SHP77 (cell line): ENCODE measurements at regions not wholly inside any gene's neighbourhood (a gene's known extent, or its start where the extent isn't known, plus 50 kb on each side); places are given as distances from the start of the nearest gene placed in this dataset.
A peak's percentile ranks its signal among the peaks of the same experiment; 100 is the strongest.
"Not testable (repeated sequence)": the region's sequence is repeated elsewhere in the genome, so short reads cannot be mapped to it uniquely, and the experiment has no call there.

Experiments used
- DNase-seq, 2 experiments: peaks; one replicate each; lab custom pipeline; 2025; lab: John Stamatoyannopoulos, UW

- no peak for DNase-seq
Observed at GRCh38 chr6:152811785-152812184, 61.2 kb downstream of the VIP start.

DNA sequence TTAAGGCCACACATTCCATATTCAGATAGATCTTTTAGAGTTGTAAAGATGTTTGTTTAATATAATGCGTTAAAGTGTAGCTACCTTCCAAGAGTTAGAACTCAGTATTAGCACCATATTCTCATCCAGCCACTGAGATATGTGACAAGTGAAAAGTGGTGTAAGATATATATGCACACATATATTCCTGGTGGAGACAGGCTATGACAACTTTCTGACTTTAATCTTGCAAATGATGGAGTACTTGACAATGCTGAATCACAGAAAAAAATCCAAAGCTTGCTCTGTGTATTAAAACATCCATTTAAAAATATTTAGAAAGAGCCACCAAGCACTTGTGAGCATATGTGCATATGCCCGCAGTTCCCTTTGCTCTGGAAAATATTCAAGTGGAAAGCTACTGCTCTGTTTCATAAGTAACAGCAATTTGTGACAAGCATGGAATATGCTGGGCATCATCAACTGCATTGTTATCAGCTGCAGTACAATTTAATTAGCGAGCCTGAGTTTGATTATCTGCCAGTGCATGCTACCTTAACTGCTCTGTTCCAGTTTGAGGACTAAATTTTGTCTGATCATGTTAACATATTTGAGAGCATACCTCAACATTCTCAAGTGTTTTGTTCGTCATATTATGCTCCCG, 64.8 kb downstream of the VIP start:
- no peak for DNase-seq

- DNase-seq, result no peak
Observed at GRCh38 chr6:152816055-152816454, 65.5 kb downstream of the VIP start.

DNA sequence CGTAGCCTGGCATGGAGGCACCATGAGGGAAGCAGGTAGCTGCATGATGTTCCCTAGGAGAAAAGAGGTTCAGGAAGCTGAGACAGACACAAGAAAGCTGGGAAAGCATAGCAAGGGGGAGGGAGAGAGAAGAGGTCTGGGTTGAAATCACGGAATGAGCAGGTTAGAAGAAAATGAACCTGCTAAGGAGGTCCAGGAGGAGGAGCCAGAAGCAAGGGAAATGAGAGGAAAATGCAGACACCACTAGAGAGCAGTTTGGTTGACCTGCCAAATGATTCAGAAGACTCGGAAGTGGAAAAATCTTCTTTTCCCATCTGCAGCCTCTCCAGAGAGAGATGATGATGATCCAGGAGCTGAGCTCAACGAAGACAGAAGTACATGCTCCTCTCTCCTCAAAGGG, 70.9 kb downstream of the VIP start:
- no peak for DNase-seq

DNA sequence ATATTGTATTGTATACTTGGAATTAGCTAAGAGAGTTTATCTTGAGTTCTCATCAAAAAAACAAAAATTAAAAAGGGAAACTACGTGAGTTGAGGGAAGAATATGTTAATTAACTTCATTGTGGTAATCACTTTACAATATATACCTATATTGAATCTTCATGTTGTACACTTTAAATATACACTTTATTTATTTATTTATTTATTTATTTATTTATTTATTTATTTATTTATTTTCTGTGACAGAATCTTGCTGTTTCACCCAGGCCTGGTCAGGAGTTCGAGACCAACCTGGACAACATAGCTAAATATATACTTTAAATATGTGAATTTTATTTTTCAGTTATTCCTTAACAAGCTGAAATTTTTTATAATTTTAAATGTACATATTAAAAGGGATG, 74.1 kb downstream of the VIP start:
- no peak for DNase-seq

DNA sequence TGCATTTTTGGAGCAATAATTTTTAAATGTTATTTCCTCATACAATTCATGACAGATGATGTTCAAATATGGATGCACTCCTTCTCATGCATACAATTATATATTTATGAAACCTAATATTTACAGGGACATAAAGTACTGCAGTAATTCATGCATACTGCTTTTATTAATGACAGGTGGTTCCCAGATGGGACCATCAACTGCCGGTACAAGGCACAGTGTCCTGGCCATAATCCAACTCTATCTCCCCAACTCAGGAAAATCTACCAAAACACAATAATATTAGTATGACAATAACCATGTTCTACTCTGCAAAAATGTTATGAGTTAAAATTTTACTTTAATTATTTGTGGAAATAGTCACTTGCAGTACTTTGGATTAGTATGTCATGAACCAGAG, 77.8 kb downstream of the VIP start:
- no peak for DNase-seq

DNA sequence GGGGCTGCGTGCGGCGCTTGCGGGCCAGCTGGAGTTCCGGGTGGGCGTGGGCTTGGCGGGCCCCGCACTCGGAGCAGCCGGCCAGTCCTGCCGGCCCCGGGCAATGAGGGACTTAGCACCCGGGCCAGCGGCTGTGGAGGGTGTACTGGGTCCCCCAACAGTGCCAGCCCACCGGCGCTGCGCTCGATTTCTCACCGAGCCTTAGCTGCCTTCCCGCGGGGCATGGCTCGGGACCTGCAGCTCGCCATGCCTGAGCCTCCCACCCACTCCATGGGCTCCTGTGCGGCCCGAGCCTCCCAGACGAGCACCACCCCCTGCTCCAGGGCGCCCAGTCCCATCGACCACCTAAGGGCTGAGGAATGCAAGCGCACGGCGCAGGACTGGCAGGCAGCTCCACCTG, 83.8 kb downstream of the VIP start:
- DNase-seq, result not testable (repeated sequence)

GRCh38 chr6:152836523-152836922, 85.9 kb downstream of the VIP start:
- no peak for DNase-seq

- no peak for DNase-seq
Observed at GRCh38 chr6:152845421-152845820, 94.8 kb downstream of the VIP start.

- DNase-seq, result peak; percentile 49 to 57
Observed at GRCh38 chr6:152846825-152847224, 96.2 kb downstream of the VIP start.

- no peak for DNase-seq
Observed at GRCh38 chr6:152848919-152849318, 98.3 kb downstream of the VIP start.

- DNase-seq, result no peak
Observed at GRCh38 chr6:152854086-152854795, 103.6 kb downstream of the VIP start.

DNA sequence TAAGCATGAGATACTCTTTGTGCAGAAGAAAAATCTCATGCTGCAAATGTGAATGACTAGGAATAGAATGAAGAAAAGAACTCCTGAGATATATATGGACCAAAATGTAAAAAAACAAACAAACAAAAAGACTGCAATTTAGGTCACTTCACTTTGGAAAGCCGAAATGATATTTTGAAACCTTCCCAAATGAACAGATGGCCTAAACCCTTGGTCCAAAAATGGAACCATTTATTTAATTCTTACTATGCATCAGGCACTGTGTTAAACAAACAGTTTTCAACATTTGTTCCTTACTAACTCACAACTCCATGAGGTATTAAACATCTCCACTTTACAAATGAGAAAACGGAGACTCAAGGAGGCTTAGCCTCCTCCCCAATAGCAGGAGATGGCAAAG, 107.5 kb downstream of the VIP start:
- DNase-seq, result no peak

DNA sequence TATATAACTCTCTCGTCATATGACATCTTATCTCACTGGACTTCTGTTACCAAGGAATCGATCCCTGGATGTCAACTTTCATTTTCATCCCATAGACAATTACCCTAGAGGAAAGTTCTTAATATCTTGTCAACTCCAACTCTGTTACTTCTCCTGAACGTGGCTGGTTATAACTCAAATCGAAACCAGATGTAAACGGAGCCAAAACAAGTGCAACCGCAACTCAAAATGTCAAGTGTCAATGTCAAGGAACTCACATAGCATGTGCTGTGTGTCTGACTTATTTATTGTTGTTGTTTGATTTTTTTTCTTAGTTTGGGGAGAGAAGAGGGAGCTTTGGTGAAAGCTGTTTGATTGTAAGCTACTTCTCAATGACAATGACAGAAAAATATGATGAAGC, 108.6 kb downstream of the VIP start:
- no peak for DNase-seq

- DNase-seq, result peak; percentile 69 to 86
Observed at GRCh38 chr6:152863618-152864326, 113.2 kb downstream of the VIP start.

DNA sequence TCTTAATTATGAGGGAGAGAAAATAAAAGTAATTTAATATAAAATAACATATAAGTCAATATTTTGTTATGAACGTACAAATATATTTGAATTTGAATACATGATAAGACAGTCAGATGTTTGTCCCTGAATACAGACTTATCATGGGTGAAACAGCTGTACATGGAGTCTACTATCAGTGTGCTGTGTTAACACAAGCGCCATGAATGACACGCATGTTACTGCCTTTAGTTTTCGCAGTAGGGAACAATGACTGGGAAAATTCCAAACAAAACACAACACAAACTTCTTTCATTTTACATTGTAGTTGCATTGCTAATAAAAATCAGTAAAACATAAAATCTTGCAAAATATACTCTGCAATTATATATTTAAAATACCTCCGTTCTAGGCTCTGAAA, 108.6 kb downstream of the FBXO5 start:
- DNase-seq, result no peak

DNA sequence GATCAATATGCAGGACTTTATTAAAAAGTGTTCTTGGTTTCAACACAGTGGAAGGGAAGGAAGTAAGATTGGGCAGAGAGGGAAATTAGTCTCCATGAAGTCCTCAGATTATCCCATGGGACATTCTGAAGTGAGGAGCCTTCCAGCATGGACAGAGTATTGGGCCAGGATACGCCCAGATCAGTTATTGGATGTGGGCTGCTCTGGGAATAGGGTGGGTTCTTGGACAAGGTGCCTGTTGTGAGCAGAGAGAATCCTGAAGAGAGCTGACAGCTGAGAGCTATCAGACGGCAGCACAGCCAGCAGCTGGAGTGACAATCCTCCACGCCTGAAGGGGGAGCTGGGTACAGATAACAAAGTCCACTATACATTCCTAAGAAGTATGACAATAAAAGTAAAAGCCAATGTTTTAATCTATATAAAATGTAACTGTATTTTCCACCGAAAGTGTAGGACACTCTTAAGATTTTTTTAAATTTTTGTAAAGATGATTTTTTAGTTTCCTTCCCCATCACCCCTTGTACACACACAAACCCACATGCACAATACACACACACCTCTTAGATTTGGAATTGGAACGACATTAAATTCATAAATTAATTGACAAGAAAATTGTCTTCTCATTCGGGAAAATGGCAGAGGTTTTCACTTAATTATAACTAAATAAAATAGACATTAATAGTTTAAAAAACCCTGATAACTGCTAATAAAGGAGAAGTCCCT, 107.8 kb downstream of the FBXO5 start:
- DNase-seq, result no peak

GRCh38 chr6:152879681-152880080, 103.2 kb downstream of the FBXO5 start:
- DNase-seq, result no peak

GRCh38 chr6:152893187-152893586, 89.7 kb downstream of the FBXO5 start:
- no peak for DNase-seq

DNA sequence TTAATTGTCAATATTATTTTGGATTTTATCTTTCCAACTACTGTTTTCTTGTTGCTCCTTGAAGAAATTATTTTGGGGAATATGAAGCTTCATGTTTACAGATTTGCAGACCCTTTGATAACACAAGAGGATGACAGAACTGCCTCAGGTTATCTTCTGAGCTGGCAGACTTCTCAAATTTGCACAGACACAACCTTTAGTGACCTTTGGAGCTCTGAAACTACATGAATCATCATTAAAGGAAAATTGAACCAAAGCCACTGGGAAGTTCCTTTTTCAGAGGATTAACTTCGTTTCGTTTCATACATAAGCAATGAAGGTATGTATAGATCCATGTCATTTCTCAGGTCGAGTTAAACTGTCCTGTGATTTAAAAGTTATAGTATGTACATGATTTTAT, 85.9 kb downstream of the FBXO5 start:
- DNase-seq, result no peak

GRCh38 chr6:152897807-152898399, 84.9 kb downstream of the FBXO5 start:
- peak; percentile 32 to 54 for DNase-seq

DNA sequence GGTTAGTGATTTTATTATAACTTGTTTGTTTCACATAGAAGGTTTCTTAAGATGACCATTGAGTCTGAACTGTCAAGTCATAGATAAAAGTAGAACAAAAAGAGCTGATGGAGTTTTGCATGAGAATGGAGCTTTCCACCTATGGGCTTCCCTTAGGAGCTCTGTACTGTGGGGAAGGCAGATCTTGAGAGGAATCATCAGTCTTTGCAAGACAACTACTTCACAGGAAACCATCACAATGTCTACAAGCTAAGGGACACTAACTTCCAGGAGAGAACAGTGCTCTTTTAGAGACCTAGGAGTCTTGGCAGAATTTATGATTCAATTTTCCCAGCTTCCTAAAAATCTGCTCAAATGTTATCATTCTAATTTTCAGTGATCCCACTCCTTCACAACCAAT, 78.2 kb downstream of the FBXO5 start:
- DNase-seq, result no peak
